ENCODE measurements at regions not wholly inside any gene's neighbourhood (a gene's known extent, or its start where the extent isn't known, plus 50 kb on each side); places are given as distances from the start of the nearest gene placed in this dataset.

DNA sequence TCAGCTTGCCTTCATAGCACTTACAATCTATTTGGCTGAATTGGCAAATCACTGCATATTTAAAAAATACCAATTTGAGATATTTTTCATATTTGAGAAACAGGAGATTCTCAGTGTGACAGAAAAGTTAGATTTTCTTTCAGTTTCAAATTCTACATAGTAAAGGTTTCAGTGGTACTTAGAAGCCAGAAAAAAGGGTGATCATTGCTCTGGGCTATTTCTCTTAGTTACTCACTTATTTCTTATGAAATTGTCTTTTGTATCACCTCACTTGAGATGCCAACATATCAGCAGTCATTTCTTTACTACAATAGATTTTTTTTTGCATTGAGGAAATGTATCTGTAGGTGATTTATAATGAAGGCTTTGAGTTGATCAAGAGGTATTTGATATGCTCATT, 478.2 kb downstream of the GATA3 start:
- DNase-seq (ENCODE audit: missing footprints) (no peak), ATAC-seq (no peak)
- intact Hi-C loops (cut with DNase I) = no loop called here

DNA sequence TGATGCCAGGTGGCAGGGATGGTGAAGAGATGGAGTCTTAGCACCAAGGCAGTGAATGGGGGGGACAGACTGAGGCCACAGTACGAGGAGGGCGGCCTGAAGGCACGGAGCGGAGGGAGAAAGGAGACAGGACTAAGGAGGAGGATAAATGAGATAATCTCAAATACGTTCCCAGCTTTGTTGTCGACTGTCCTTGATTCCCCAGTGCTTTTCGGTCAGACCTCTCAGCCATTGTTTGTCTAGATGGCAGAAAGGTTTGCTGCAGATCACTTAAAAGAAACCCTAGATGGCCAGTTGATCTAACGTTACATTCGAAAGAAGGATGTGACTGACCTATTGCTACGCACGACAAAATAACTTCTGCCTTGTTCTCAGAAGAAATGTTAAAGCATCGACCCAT, 479.0 kb downstream of the GATA3 start:
- intact Hi-C loops (cut with DNase I) = no loop called here
- DNase-seq (ENCODE audit: missing footprints) (no peak), ATAC-seq (no peak)

DNA sequence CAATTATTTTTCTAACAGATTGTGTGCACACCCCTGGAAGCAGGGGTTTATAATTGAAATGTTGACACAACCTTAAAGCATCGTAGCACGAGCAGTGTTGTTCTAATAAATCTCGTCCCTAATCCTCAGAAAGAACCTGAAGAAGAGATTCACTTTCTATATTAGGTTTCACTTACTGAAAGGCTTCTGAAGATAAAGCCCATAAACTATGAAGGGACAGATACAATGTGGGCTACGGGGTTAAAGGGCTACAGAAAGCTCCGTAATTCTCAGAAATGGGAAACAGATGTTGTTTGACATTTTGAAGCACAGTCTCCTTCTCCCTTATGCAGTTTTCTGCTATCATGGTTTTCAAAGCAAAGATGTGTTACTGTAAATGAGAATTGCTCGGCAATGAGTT, 479.6 kb downstream of the GATA3 start:
- intact Hi-C loops (cut with DNase I) = no loop called here
- ATAC-seq (no peak), DNase-seq (ENCODE audit: missing footprints) (no peak)

DNA sequence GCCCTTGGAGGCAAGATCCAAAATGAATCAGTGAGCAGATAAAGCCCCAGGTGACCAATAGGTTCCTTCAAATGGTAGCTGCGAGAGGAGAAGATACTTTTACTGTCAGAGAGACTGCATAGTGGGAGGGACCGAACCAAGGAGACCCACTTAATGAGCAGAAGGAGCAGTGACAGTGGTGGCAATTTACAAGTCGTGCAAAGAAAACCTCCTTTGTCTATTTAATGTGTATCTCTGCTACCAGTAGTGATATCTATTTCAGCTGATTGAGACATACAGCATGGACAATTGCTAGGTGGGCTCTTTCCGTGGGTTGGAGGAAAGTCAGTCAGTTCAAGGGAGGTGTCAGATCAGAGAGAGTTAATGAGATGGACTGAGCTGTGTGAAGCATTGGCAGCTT, 480.4 kb downstream of the GATA3 start:
- no peak for ATAC-seq
- intact Hi-C loops (cut with DNase I) = no loop called here
- DNase-seq (ENCODE audit: missing footprints) = no peak

DNA sequence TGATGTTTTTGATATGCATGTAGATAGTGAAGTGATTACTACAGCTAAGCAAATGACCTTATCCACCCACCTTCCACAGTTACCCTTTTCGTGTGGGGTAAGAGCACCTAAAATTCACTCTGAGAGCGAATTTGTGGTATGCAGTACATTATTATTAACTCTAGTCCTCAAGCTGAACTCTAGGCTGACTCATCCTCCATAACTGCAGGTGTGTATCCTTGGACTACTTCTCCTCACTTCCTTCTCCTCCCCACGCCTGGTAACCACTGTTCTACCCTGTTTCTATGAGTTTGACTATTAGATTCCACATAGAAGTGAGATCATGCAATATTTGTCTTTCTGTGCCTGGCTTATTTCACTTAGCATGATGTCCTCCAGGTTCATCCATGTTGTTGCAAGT, 484.6 kb downstream of the GATA3 start:
- intact Hi-C loops (cut with DNase I) = no loop called here
- DNase-seq (ENCODE audit: missing footprints) = no peak
- ATAC-seq = no peak

DNA sequence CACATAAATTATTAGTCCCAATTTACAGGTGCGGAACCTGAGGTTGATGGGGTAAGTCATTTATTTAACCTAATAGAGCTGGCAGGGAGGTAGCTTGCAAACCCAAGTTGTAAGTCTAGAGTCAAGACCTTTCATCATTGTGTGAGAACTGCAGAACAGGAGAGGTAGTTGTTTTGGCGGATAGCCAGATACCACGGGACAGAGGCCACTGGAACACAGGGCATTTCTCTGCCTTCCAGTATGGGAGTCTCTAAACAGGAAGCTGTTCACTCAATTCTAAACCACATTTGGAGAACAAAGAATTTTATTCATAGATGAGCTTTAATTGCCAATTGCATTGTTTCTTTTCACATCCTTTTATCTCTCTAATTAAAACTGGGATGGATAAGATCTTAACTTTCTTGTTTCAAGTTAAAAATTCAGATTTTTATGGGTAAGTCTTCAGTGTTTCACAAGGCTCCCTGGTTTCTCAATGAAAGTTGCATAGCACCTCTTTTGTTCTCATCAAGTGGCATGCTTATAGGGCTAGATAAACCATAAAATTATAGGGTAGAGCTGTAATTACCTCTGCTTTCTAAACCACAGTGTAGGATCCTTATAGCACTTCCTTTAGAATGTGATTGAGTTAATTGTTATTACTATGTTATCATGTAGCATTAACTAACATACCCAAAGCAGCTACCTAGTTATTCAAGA, 489.0 kb downstream of the GATA3 start:
- ATAC-seq = no peak
- intact Hi-C loops (cut with DNase I) = no loop called here
- DNase-seq (ENCODE audit: missing footprints) = no peak

DNA sequence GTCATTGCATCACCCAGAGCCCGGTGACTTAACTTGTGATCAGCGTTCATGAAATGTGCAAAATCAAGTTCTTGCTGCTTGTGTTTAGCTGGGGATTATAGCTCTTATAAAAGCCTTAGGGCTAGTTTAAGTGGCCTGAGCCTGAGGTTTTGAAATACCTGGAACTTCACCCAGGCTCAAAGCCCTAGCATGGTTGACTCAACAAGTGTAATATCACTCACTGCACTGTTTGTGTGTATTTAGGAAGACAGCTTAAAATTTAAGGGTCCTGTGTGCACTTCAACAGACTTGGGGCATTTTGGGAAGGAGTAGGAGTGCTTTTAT, 489.5 kb downstream of the GATA3 start:
- DNase-seq (ENCODE audit: missing footprints) = no peak
- intact Hi-C loops (cut with DNase I) = no loop called here
- no peak for ATAC-seq

DNA sequence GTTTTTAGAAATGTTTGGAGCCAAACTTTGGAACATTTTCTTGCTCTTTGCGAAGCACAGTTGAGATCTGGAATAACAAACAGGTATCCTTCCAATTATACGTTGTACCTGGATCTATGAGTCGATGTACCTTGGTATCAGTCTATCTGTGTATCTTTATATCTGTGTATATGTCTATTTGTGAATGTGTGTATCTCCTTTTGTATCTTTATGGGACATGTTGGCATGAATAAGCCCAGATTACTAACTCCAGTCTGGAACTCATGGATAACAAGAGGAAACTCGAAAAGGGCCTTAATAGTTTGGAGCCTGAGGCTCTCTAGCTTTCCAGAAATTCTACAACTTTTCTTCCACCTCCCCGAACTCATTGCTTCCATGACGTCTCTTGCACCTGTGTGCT, 490.0 kb downstream of the GATA3 start:
- no peak for DNase-seq (ENCODE audit: missing footprints)
- intact Hi-C loops (cut with DNase I) = no loop called here
- no peak for ATAC-seq

DNA sequence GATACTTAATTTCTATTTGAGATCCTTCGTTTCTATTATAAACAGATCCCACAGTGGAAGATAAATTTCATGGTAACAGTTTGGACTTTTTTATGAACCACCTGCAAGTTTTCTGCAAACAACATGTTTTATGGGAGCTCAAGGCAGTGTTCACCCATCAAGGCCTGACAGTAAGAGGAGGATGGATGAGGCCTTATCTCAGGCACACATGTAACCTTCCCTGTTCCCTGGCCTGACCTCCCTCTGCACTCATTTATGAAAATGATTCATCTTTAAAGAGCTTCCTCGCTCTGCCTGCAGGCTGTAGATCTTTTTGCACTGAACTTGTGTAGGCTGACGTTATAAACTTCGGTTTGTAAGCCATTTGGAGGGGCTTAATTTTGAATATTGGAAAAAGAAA, 500.1 kb downstream of the GATA3 start:
- ATAC-seq = no peak
- DNase-seq (ENCODE audit: missing footprints) = no peak
- intact Hi-C loops (cut with DNase I) = no loop called here

DNA sequence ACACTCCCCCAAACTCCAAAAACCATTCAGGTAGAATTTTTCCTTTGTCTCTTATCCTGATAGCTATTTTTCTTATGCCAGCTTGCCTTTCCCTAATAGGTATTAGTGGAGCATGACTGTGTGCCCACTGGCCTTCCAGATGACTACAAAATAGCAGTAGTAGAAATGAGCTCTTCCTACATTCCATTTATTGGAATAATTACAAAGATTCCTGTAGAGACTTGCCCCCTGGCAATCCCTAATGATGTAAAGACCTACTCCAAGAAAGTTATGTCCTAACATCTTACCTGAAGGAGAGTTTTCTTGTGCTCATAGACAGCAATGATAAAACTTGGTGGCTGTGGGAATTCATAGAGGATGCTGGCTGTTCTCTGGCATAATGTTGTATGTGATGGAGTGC, 501.8 kb downstream of the GATA3 start:
- DNase-seq (ENCODE audit: missing footprints) = no peak
- intact Hi-C loops (cut with DNase I) = no loop called here

DNA sequence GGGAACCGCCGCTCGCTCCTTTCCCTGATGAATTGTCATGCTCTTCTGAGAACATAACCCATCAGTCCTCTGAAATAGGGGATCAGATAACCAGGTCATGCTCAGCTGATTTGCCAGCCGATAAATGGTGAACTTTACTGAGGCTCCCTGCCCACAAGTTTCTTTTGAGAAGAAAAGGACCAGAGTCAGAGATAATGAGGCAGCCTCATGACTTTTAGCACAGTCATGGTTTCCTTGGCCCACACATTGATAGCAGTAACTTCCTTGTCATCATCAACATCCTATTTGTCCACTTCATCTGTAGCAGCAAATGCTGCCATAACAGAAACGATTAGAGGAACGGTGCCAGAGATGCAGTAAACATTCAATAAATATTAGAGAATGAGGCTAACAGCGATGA, 509.0 kb downstream of the GATA3 start:
- intact Hi-C loops (cut with DNase I) = no loop called here
- DNase-seq (ENCODE audit: missing footprints) (no peak), ATAC-seq (no peak)

More for the DNA sequence above, 501.8 kb downstream of the GATA3 start:
- no peak for ATAC-seq

DNA sequence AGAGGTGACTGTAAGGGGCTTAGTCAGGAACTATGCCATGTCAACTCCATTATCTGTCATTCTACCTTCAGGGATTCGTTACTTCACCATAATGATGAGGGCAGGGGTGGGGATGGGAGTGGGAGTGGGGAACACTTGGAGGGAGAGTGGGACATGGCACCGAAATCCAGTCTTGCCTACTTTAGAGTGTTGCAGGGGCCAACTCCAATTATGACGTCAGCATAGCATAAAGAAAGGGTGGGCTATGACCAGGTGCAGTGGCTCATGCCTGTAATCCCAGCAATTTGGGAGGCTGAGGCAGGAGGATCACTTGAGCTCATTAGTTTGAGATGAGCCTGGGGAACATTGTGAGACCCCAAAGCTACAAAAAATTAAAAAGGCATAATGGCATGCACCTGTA, 512.2 kb downstream of the GATA3 start:
- DNase-seq (ENCODE audit: missing footprints) = no peak
- intact Hi-C loops (cut with DNase I) = no loop called here
- no peak for ATAC-seq

DNA sequence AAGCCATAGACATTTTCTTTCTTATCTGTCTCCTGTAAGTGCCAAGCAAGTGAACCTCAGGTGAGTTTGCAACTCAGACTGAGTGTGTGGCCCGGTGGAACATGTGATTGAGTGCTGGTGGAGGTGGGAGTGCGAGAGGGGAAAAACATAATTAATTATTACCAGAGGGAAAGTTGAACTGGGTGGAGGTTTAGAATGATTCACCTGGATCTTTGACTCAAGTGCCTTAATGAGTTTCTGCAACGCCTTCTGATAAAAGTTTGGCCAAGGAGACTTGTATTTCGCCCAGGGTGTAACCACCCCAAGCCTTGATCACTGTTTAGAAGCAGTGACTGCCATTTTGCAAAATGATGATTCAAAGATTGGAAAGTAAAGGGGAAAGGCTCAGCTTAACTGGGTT, 513.9 kb downstream of the GATA3 start:
- ATAC-seq (no peak), DNase-seq (ENCODE audit: missing footprints) (no peak)
- intact Hi-C loops (cut with DNase I) = no loop called here

DNA sequence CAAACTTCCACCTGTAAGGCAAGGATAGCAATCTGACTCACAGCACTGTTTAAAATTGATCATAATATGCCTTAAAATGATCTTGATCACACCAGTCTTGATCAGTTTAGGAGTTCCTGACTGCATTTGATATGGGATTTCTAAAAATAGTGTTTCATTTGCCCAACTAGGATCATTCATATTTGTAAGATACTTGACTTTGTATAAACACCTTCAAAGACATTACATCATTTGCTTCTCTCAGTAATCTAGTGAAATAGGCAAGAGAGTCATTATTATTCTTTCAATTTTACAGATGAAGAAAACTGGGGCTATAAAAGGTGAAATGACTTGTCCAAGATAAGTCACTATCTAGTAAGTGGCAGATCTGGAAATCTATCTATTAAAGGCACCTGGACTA, 521.1 kb downstream of the GATA3 start:
- DNase-seq (ENCODE audit: missing footprints) (no peak), ATAC-seq (no peak)
- intact Hi-C loops (cut with DNase I) = no loop called here

DNA sequence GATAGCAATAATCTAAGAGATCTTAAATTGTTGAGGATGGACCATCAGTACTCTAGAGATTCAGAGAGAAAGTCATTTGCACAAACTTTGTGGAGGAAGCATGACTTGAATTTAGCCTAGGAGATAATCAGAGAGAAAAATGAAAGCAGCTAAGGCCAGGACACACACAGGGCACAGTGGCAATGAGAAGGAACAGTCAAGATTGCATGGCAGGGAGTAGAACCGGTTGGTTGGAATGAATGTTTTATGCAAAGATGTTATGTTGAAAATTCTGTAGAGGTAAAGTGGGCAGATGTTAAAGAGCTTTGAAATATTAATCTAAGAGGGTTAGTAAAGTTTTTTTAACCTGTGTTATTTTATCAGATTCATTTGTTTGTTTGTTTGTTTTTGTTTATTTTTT, 521.8 kb downstream of the GATA3 start:
- no peak for DNase-seq (ENCODE audit: missing footprints)
- no peak for ATAC-seq
- intact Hi-C loops (cut with DNase I) = no loop called here

DNA sequence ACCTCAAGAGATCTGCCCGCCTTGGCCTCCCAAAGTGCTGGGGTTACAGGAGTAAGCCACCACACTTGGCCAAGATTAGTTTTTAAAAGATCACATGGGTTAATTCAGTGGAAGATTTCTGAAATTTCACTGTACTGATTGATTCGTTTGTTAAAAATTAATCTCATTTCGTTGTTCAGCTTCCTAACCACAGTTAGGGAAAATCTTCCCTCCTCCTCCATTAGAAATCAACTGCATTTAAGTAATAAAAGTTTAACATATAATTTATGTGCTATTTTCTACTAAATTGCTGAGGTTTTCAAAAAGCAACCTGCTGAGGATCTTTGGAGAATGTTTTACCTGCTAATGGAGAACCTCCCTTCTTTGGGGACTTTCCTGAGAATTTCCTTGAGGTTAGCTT, 522.4 kb downstream of the GATA3 start:
- intact Hi-C loops (cut with DNase I) = no loop called here
- no peak for DNase-seq (ENCODE audit: missing footprints)
- no peak for ATAC-seq

DNA sequence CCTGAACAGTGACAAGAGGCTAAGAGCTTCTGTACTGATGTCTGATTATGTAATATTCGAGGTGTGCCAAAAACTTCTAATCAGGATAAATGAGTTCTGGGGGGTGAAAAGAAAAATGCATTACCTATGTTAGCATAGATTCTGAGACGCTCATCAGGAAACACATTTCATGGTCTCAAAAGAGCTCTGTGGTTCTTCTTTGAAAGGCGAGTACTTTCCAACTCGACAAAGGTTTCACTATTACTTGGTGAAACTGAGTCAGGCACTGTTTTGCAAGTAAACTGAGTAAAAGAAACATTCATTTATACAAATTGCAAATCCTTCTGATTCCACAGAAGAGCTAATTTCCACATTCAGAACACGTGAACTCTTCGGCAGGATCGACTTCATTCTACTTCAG, 523.2 kb downstream of the GATA3 start:
- intact Hi-C loops (cut with DNase I) = no loop called here
- DNase-seq (ENCODE audit: missing footprints) (no peak), ATAC-seq (no peak)

DNA sequence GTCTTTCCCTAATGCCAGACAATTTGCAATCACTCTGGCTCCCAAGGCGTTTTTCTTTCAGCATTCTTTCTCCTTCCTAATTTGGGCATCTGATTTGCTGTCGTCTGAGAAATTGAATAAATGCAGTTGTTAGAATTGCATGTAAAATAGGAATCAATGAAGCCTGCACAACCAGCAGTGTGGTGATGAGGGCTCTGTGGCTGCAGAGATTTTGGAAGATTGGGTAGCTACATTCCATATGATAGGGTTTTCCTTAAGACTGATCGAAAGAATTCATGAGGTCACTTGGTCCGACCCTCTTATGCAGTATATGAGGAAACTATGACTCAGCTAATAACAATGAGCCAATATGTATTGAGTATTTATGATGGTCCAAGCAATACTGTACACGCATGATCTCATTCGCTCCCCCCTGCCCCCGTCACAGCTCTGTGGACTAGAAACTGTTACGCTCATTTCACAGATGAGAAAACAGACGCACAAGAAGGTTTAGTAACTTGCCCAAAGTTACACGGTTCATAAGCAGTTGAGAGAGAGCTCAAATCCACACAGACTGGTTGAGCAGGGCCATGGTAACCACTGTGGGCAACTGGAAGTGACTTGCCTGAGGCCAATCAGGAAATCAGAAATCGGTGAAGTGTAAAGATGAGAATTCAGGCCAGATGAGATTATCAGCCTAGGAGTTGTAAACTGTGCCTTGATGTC, 527.2 kb downstream of the GATA3 start:
- intact Hi-C loops (cut with DNase I) = no loop called here
- ATAC-seq (no peak), DNase-seq (ENCODE audit: missing footprints) (no peak)

DNA sequence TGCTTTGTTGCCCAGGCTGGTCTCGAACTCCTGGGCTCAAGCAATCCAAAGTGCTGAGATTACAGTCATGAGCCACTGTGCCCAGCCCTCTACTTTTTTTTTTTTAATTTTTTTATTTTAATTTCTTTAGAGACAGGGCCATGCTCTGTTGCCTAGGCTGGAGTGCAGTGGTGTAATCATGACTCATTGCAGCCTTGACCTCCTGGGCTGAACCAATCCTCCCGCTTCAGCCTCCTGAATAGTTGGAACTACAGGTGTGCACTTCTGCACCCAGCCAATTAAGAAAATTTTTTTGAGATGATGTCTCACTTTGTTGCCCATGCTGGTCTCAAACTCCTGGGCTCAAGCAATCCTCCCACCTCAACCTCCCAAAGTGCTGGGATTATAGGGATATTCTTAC, 528.6 kb downstream of the GATA3 start:
- no peak for DNase-seq (ENCODE audit: missing footprints)
- intact Hi-C loops (cut with DNase I) = no loop called here
- ATAC-seq = no peak

DNA sequence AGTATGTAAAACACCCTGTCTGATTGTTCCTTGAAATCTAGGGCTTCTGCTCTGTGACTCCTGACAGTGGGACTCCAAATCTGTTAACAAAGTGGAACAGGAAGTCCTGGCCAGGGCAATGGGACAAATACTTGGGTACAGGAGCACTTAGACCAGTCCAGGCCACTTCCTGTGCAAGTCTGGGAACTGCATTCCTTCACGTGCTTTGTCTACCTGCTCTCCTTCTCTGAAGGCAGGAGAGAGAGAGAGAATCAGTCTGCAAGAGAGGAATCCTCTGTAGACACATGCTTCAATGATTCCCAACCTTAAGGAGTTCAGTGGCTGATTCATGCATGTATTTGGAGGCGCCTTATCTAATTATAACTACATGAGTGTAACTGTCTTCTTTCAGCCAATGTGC, 530.2 kb downstream of the GATA3 start:
- intact Hi-C loops (cut with DNase I) = no loop called here
- ATAC-seq (no peak), DNase-seq (ENCODE audit: missing footprints) (no peak)

DNA sequence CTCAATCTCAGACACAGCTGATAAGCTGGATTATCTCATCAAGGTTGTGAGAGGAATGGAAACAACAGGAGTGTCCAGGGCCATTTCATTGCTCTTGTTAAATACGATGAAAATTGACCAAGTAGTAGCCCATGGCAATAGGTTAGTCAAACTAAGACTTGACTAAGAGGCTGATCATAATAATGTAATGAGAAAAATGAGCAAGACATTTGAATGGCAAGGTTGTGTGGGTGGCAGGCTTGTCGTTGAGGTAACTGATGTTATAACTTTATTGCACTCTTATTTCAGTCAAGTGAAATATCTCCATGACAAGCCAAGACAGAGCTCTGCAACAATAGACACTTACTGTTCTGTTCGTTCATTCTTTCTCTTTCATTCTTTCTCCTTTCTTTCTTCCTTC, 532.0 kb downstream of the GATA3 start:
- intact Hi-C loops (cut with DNase I) = no loop called here
- DNase-seq (ENCODE audit: missing footprints) = no peak
- ATAC-seq = no peak

All from Right ventricle myocardium inferior (tissue), 1 donor.